ENCODE measurements at regions not wholly inside any gene's neighbourhood (a gene's known extent, or its start where the extent isn't known, plus 50 kb on each side); places are given as distances from the start of the nearest gene placed in this dataset.

GRCh38 chr2:129170570-129170969, 808.9 kb upstream of the RAB6C start:
- Histone ChIP-seq H3K27ac (replicated peaks) (no peak overlapping the region), H3K4me3 (replicated peaks; ENCODE audit: insufficient read depth, low read length) (no peak overlapping the region), H3K27me3 (ENCODE audit: insufficient read depth, poor library complexity, severe bottlenecking) (peaks cover 5% of the 10 kb centered on the region)
- no peak for DNase-seq (ENCODE audit: low read depth in 1 of 2, low spot score in 1 of 2)
- TF ChIP-seq SPI1 (IDR thresholded peaks at IDR 0.05; ENCODE audit: borderline replicate concordance, low read depth) (no peak), CTCF (IDR thresholded peaks at IDR 0.05; ENCODE audit: insufficient read depth, low read length) (no peak), GABPA (IDR thresholded peaks at IDR 0.05; ENCODE audit: low read depth) (no peak), POLR2AphosphoS5 (IDR thresholded peaks at IDR 0.05; ENCODE audit: low read depth) (no peak)
- TF ChIP-seq, protein P1, sequence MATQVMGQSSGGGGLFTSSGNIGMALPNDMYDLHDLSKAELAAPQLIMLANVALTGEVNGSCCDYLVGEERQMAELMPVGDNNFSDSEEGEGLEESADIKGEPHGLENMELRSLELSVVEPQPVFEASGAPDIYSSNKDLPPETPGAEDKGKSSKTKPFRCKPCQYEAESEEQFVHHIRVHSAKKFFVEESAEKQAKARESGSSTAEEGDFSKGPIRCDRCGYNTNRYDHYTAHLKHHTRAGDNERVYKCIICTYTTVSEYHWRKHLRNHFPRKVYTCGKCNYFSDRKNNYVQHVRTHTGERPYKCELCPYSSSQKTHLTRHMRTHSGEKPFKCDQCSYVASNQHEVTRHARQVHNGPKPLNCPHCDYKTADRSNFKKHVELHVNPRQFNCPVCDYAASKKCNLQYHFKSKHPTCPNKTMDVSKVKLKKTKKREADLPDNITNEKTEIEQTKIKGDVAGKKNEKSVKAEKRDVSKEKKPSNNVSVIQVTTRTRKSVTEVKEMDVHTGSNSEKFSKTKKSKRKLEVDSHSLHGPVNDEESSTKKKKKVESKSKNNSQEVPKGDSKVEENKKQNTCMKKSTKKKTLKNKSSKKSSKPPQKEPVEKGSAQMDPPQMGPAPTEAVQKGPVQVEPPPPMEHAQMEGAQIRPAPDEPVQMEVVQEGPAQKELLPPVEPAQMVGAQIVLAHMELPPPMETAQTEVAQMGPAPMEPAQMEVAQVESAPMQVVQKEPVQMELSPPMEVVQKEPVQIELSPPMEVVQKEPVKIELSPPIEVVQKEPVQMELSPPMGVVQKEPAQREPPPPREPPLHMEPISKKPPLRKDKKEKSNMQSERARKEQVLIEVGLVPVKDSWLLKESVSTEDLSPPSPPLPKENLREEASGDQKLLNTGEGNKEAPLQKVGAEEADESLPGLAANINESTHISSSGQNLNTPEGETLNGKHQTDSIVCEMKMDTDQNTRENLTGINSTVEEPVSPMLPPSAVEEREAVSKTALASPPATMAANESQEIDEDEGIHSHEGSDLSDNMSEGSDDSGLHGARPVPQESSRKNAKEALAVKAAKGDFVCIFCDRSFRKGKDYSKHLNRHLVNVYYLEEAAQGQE (IDR thresholded peaks at IDR 0.05; ENCODE audit: insufficient replicate concordance, low read depth), result no peak

DNA sequence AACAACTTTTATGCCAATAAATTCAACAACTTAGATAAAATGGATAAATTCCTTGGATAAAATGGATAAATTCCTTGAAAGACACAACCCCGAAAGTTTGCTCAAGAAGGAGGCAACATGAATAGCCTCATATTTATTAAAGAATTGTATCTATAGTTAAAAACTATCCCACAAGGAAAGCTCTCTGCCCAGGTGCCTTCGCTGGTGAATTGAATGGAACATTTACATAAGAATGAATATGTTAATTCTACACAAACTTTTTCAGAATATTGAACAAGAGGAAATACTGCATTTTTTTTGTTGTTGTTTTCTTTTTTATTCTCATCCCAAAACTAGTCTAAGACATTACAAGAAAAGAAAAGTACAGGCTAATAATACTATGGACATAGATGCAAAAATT, 805.3 kb upstream of the RAB6C start:
- TF ChIP-seq GABPA (IDR thresholded peaks at IDR 0.05; ENCODE audit: low read depth), result no peak
- TF ChIP-seq, protein P1 (IDR thresholded peaks at IDR 0.05; ENCODE audit: insufficient replicate concordance, low read depth), result no peak
- no peak for TF ChIP-seq POLR2AphosphoS5 (IDR thresholded peaks at IDR 0.05; ENCODE audit: low read depth)
- TF ChIP-seq SPI1 (IDR thresholded peaks at IDR 0.05; ENCODE audit: borderline replicate concordance, low read depth), result no peak
- TF ChIP-seq CTCF (IDR thresholded peaks at IDR 0.05; ENCODE audit: insufficient read depth, low read length), result no peak
- H3K4me3 ChIP-seq (replicated peaks; ENCODE audit: insufficient read depth, low read length), result no peak overlapping the region
- no peak for DNase-seq (ENCODE audit: low read depth in 1 of 2, low spot score in 1 of 2)
- H3K27me3 ChIP-seq (ENCODE audit: insufficient read depth, poor library complexity, severe bottlenecking), result peaks cover 5% of the 10 kb centered on the region
- H3K27ac ChIP-seq (replicated peaks), result no peak overlapping the region

- DNase-seq (ENCODE audit: low read depth in 1 of 2, low spot score in 1 of 2), result no peak
- TF ChIP-seq CTCF (IDR thresholded peaks at IDR 0.05; ENCODE audit: insufficient read depth, low read length), result no peak
- no peak for TF ChIP-seq SPI1 (IDR thresholded peaks at IDR 0.05; ENCODE audit: borderline replicate concordance, low read depth)
- no peak for TF ChIP-seq POLR2AphosphoS5 (IDR thresholded peaks at IDR 0.05; ENCODE audit: low read depth)
- TF ChIP-seq GABPA (IDR thresholded peaks at IDR 0.05; ENCODE audit: low read depth), result no peak
- TF ChIP-seq, protein P1 (IDR thresholded peaks at IDR 0.05; ENCODE audit: insufficient replicate concordance, low read depth), result no peak
- no peak overlapping the region for H3K27ac ChIP-seq (replicated peaks)
- H3K27me3 ChIP-seq (ENCODE audit: insufficient read depth, poor library complexity, severe bottlenecking), result peaks cover 5% of the 10 kb centered on the region
- no peak overlapping the region for H3K4me3 ChIP-seq (replicated peaks; ENCODE audit: insufficient read depth, low read length)
Measured at GRCh38 chr2:129175051-129175450, 804.4 kb upstream of the RAB6C start.

All from HL-60 (cell line).